C4-2B (cell line): ENCODE measurements at regions not wholly inside any gene's neighbourhood (a gene's known extent, or its start where the extent isn't known, plus 50 kb on each side); places are given as distances from the start of the nearest gene placed in this dataset.

Source experiments
- CTCF ChIP-seq: fragments of 450-650 bp; conservative IDR thresholded peaks from 2 replicates; pipeline ENCODE4 v1.5.1; 2017; ENCODE audit warnings: mild to moderate bottlenecking
- ZFX ChIP-seq: fragments of 450-650 bp; IDR thresholded peaks from 2 replicates; pipeline ENCODE4 v1.6.1; 2017

DNA sequence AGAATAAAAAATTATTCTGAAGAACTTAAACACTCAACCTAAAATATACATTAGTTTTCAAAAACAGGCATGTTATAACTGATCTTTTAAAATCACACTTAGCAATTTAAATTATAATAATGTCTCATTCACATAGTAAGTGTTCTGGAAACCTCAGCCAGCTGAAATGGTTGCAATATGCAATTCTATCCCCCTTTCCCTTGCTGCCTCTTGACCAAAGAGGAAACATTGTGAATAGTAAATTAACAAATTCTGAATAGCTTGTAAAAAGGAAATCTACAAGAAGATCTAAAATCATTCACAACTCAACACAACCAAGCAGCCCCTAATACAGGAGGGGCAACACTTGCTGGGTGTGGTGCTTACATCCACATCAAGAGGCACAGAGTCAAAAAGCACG, 431.9 kb downstream of the BCAT1 start:
- TF ChIP-seq CTCF (no peak), ZFX (no peak)
